ENCODE measurements at regions not wholly inside any gene's neighbourhood (a gene's known extent, or its start where the extent isn't known, plus 50 kb on each side); places are given as distances from the start of the nearest gene placed in this dataset.

- no peak for TF ChIP-seq ZBTB10 (tag by site-specific recombination; IDR thresholded peaks at IDR 0.05)
- TF ChIP-seq ZNF423 (tag by site-specific recombination; IDR thresholded peaks at IDR 0.05) = no peak
- TF ChIP-seq ZBTB21 (tag by site-specific recombination; IDR thresholded peaks at IDR 0.05) = no peak
- TF ChIP-seq ZNF10 (tag by site-specific recombination; IDR thresholded peaks at IDR 0.05) = no peak
- no peak for TF ChIP-seq ZEB2 (tag by site-specific recombination; IDR thresholded peaks at IDR 0.05)
- no peak for TF ChIP-seq ZNF843 (tag by site-specific recombination; IDR thresholded peaks at IDR 0.05)
- no peak for TF ChIP-seq ZNF354C (tag by site-specific recombination; IDR thresholded peaks at IDR 0.05; ENCODE audit: borderline replicate concordance, low read depth)
Measured at GRCh38 chr5:105392122-105392709, 1829.6 kb upstream of the NUDT12 start (continued).

- Histone ChIP-seq H3K36me3 (ENCODE audit: control insufficient read depth in 2 of 2, insufficient read depth in 1 of 2, low read length in 2 of 2) (no peaks in the 10 kb centered on the region), H3K9me3 (ENCODE audit: control insufficient read depth, insufficient read depth, low read depth, low read length) (no peaks in the 10 kb centered on the region), H3K4me3 (ENCODE audit: low read depth, low read length) (no peak overlapping the region), H3K4me1 (ENCODE audit: control insufficient read depth, insufficient read depth, low read length) (no peaks in the 10 kb centered on the region), H3K27ac (ENCODE audit: extremely low read depth, low read depth, low read length) (no peak overlapping the region)
- CTCF ChIA-PET = no interaction called here
- TF ChIP-seq ZNF645 (tag by site-specific recombination; IDR thresholded peaks at IDR 0.05) (no peak), GLI4 (tag by site-specific recombination; IDR thresholded peaks at IDR 0.05) (no peak), ZBTB49 (tag by site-specific recombination; IDR thresholded peaks at IDR 0.05; ENCODE audit: low read depth) (no peak), ZNF488 (tag by site-specific recombination; IDR thresholded peaks at IDR 0.05) (no peak), ZNF24 (tag by site-specific recombination; IDR thresholded peaks at IDR 0.05) (no peak), TCF7L2 (IDR thresholded peaks at IDR 0.05; ENCODE audit: borderline replicate concordance, low read depth, low read length) (no peak), ZNF148 (tag by site-specific recombination; IDR thresholded peaks at IDR 0.05; ENCODE audit: borderline replicate concordance) (no peak), ZNF544 (tag by site-specific recombination; IDR thresholded peaks at IDR 0.05) (no peak), SCRT2 (tag by site-specific recombination; IDR thresholded peaks at IDR 0.05) (no peak), ZBTB10 (tag by site-specific recombination; IDR thresholded peaks at IDR 0.05) (no peak), KLF17 (tag by site-specific recombination; IDR thresholded peaks at IDR 0.05) (no peak), ZNF394 (tag by site-specific recombination; IDR thresholded peaks at IDR 0.05; ENCODE audit: borderline replicate concordance) (no peak), ZNF10 (tag by site-specific recombination; IDR thresholded peaks at IDR 0.05) (no peak)
- POLR2A ChIA-PET = no interaction called here
Measured at GRCh38 chr5:105380126-105380525, 1817.5 kb upstream of the NUDT12 start.

Data from HEK293 (cell line).